GM18507 (cell line): ENCODE measurements at regions not wholly inside any gene's neighbourhood (a gene's known extent, or its start where the extent isn't known, plus 50 kb on each side); places are given as distances from the start of the nearest gene placed in this dataset.

Experiments
- DNase-seq: peaks from one replicate; pipeline ENCODE4 v3.0.0; 2011; ENCODE audit warnings: low read depth; ENCODE audit not compliant: insufficient read length; ENCODE audit errors: extremely low spot score
- FAIRE-seq: peaks from 2 replicates; lab custom pipeline; 2011; peaks lifted over from hg19 to GRCh38; lab: Jason Lieb, UNC

DNA sequence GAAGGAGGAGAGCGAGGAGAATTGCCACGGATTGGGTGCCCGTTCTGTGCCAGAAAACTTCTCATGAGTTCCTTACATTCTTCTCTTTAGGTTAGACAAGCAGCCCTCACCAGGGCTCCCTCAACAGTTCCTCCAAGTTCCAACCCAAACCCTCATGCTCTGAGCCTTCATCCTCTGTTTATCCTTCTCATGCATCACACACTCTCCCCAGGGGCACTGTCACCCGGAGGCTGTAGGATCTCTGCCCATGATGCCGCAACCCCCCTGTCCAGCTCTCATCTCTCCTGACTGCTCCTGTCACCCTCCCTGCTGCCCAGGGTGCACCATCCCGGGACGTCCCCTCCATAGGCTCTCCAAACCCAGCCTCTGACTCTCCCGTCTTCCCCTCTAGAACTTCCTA is 99.4 kb upstream of the MYCN start:
- no peak for DNase-seq
- FAIRE-seq, result no peak

DNA sequence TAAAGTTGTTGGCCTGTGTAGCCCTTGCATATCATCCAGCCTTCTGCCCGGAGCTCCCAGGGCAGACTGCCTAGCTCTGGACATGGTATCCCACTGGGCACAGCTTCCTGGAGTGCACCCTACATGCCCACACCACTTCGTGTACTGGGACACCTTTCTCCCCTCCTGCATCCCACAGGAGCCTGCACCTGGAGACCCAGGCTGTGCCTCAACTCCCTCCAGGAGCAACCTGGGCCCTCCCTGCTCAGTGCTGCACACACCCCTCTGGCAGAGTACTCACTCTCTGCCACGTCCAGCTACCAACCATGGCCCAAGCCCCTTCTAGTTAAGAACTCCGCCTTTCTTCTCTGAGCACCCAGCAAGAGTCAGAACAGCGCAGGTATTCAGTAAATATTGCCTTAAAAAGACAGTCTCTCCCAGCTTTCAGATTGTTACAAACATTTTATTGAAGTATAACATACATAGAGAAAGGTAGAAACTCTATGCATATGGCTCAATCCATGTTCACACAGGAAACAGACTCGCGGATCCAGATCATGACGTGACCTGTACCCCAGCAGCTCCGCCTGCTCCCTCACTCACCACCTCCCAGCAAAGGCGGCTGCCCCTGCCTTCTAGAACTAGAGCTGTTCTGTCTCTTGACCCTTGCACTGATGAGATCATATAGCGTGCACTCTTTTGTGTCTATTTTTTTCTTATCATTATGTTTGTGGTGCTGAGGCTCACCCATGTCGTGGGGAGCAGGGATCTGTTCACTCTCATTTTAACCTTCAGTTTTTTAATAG is 98.4 kb upstream of the MYCN start:
- DNase-seq (no peak), FAIRE-seq (no peak)

DNA sequence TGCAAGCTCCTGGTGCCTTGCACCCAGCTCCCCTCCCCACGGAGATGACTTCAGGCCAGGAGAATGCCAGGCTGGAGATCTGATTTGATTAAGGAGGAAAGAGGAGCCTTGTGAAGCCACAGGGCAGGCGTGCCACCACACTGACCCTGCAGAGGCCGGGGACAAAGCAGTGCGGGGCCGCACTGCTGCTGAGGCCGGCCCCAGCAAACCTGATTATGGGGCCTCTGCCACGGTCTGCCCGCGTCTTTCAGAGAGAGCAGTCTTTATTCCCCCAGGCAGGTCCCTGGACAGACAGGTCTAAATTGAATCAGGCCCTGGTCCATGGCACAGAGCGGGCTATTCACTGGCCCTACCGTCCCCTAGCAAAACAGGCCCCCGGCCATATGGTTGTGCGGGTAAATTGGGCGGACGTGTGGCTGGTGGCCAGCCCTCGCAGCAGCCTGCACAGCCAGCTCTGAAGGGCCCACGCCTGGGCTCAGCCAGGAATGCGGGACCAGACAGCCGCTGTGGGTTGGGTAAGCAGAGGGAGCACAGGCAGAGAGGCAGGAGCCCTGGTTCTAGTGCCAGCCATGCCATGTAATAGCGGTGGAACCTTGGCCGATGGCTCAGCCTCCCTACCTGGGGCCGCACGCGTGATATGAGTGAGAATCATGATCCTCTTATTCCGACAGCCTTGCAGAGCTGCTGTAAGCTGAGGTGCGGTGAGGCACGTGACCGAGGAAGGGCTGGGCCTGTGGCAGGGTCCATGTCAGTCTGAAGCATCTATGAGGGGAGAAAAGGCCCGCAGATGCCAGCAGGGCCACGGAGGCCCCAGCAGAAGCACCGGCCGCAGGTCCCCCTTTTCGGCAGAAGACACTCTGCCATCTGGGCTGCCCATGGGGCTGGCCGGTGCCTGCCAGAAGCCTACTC is 97.3 kb upstream of the MYCN start:
- FAIRE-seq (no peak), DNase-seq (no peak)

DNA sequence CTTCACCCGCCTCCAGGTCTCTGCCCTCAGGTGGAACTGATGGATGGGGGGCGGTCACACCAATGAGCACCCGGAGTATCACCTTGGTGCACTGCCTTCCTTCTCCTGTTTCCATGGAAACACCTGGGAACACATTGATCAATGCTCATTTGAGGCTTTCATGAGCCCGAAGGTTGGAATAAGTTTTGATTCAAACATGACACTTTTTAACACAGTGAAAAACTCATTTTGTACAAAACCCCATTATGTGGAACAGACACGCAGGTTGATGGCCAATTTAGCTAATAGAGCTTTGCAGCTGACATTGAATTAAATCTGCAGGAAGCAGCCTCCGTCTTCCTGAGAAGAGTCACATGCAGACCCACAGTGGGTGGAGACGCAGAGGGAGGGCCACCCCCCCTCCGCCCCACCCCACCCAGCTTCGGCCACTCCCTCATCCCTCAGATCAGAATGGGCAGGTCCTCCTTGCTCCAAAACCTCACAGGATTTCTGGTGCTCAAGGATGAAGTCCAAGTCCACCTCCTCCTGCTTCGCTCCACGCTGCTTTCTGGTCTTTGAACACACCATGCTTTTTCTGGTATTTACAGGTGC is 96.0 kb upstream of the MYCN start:
- FAIRE-seq, result no peak

DNA sequence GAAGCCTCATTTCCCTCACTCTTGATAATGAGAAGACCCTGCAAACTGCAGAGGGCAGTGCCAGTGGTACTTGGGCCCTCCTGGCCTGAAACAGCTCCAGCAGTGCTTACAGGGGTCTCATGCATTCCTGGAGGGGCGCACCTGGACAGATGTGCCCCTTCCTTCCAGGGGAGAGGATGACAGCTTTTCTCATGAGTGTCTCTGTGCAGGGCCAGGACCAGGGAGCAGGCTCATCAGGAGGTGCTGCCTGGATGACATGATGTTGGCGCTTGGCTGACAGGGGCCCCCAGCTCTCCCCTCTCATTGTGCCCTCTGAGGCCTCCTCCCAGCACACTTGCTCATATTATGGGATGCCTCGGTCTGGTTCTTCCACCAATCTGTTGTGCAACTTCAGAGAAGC is 95.1 kb upstream of the MYCN start:
- DNase-seq, result no peak
- no peak for FAIRE-seq

More for the DNA sequence above, 96.0 kb upstream of the MYCN start:
- DNase-seq, result no peak

GRCh38 chr2:15845737-15846405 is 94.5 kb upstream of the MYCN start:
- FAIRE-seq (no peak), DNase-seq (no peak)

GRCh38 chr2:15846626-15847025 is 93.7 kb upstream of the MYCN start:
- DNase-seq, result no peak
- FAIRE-seq, result no peak

DNA sequence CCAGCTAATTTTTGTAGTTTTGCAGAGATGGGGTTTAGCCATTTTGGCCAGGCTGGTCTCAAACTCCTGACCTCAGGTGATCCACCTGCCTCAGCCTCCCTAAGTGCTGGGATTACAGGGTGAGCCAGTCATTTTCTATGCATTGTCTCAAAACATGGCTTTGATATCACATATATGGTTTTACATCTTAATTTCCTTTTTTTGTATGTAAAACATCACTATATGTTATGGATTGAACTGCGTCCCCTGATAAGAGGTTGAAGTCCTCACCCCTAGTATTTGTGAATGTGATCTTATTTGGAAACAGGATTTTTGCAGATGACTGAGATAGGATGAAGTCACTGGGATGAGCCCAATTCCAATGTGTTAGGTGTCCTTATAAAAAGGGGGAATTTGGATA is 89.8 kb upstream of the MYCN start:
- FAIRE-seq (no peak), DNase-seq (no peak)

DNA sequence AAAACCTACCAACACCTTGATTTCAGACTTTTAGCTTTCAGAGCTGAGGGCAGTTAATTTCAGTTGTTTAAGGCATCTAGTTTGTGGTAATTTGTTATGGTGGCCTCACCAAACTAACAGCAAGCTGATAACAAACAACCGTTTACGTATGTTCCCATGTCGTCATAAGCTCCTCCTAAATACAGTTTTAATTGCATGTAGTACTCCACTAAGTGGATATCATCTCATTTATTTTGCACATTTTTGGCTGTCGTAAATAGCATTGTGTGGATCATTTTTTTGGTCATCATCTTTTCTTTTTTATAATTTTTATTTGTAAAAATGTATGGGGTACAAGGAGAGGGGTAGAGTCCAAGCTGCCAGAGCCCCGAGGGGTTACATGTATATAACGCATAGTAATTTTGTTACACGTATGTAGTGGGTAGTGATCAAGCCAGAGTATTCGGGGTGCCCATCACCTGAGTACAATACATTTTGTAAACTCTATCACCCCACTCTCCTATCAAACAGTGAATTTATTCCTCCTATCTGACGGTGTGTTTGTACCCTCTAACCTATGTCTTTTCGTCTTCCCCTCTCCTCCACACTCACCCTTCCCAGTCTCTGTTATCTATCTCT is 89.2 kb upstream of the MYCN start:
- DNase-seq, result no peak
- no peak for FAIRE-seq

DNA sequence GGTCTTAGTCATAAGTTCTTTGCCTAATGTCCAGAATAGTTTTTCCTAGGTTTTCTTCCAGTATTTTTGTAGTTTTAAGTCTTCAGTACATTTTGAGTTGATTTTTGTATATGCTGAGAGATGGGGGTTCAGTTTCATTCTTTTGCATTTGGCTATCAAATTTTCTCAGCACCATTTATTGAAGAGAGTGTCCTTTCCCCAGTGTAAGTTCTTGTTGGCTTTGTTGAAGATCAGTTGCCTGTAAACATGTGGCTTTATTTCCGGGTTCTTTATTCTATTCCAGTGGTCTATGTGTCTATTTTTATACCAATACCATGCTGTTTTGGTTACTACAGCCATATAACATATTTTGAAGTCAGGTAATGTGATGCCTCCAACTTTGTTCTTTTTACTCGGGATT is 87.5 kb upstream of the MYCN start:
- DNase-seq, result no peak
- no peak for FAIRE-seq

GRCh38 chr2:15853903-15854302 is 86.4 kb upstream of the MYCN start:
- FAIRE-seq, result no peak
- DNase-seq, result no peak

DNA sequence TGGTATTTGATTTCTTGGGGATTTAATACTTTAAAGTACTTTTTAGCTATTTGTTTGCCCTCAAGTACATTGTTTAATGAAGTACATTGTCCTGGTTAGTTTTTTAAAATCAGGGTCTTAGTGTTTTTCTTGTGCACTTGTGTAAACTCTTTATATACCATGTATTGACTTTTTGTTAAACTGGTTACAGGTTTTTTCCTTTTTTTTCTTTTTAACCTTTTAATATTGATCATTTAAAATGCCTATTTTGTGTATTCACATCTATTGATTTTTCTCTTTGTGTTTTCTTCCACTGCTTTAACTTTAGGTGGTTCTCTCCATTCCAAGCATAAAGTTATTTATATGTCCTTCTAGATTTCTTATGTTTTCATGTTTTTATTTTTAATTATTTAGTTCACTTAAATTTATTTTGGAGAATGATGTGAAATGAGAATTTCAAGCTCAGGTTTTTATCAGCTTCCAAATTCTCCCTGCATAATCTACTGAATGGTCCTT is 84.5 kb upstream of the MYCN start:
- no peak for FAIRE-seq
- no peak for DNase-seq

DNA sequence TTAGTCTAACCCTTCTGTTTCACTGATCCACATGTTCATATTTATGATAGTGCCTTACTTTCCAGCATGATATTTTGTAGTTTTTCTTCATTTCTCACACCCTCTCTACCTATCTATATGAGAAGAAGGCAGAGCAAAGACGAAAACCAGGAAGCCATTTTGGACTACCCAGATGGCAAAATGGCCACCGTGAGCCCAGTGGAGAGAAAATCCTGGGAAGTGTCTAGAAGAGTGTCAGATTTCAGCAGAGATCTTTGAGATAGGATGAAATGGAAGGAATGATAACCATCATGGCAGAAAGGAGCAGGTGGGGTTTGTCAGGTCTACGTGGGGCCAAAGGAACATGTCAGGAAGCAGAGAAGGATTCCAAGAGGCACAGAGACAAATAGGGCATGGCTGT is 84.0 kb upstream of the MYCN start:
- FAIRE-seq (no peak), DNase-seq (no peak)

DNA sequence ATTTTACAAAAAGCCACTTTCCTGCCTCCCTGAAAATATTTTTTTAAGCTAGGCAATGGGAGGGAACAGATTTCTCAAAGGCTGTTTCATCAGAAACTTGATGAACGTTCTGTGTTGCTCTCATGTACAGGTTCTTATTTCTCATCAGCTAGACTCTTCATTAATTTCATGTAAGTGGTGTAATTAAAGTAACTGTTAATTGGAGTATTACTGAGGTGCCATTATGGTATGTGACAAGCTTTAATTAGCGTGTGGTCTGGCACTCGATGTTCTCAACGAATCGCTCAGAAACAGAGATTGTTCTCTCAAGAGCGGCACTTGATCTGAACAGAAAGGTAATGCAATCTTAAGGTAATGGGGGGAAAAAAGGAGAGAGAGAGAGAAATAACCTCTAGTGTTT is 81.9 kb upstream of the MYCN start:
- FAIRE-seq (no peak), DNase-seq (no peak)

GRCh38 chr2:15860051-15860663 is 80.2 kb upstream of the MYCN start:
- DNase-seq, result no peak
- FAIRE-seq, result no peak

- no peak for DNase-seq
- no peak for FAIRE-seq
These were observed 79.6 kb upstream of the MYCN start for GRCh38 chr2:15860760-15861159.

GRCh38 chr2:15861172-15861822 is 79.1 kb upstream of the MYCN start:
- DNase-seq (no peak), FAIRE-seq (no peak)

DNA sequence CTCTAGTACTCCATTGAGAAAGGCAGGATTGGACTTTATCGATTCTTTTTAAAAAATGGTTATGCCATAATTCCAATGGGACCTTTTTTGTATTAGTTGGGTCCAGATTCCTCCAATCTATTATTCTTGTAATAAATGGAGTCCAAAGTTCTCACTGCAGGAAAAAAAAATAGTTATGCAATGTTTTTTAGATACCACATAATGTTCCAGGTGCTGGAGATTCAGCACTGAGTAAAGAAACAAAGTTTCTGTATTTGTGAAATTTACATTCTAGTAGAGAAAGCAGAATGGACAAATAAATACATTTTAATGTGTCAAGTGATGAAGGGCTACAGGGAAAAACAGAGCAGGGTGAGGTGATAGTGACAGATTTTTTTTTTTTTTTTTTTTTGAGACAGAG is 78.5 kb upstream of the MYCN start:
- no peak for FAIRE-seq
- no peak for DNase-seq

GRCh38 chr2:15863089-15863488 is 77.3 kb upstream of the MYCN start:
- FAIRE-seq, result no peak

More at GRCh38 chr2:15863089-15863488, 77.3 kb upstream of the MYCN start:
- DNase-seq, result no peak
